C4-2B (cell line): ENCODE measurements at regions not wholly inside any gene's neighbourhood (a gene's known extent, or its start where the extent isn't known, plus 50 kb on each side); places are given as distances from the start of the nearest gene placed in this dataset.

Source experiments
- H3K27ac ChIP-seq: fragments of 450-650 bp; 2 replicates; pipeline ENCODE4 v1.5.1; 2017
- ZFX ChIP-seq: fragments of 450-650 bp; IDR thresholded peaks from 2 replicates; pipeline ENCODE4 v1.6.1; 2017
- TF ChIP-seq, protein P1 (sequence below): fragments of 450-650 bp; conservative IDR thresholded peaks from 2 replicates; pipeline ENCODE4 v1.5.1; 2017; ENCODE audit warnings: mild to moderate bottlenecking

DNA sequence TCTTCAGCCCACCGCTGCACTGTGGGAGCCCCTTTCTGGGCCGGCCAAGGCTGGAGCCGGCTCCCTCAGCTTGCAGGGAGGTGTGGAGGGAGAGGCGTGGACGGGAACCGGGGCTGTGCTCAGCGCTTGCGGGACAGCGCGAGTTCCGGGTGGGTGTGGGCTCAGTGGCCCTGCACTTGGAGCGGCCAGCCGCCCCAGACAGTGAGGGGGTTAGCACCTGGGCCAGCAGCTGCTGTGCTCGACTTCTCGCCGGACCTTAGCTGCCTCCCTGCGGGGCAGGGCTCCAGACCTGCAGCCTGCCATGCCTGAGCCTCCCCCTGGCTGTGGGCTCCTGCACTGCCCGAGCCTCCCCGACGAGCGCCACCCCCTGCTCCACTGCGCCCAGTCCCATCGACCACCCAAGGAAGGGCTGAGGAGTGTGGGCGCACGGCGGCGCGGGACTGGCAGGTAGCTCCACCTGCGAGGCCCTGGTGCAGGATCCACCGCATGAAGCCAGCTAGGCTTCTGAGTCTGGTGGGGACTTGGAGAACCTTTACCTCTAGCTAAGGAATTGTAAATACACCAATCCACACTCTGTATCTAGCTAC lies 92.9 kb upstream of the MAST4 start:
- no peak overlapping the region for H3K27ac ChIP-seq
- TF ChIP-seq, protein P1, sequence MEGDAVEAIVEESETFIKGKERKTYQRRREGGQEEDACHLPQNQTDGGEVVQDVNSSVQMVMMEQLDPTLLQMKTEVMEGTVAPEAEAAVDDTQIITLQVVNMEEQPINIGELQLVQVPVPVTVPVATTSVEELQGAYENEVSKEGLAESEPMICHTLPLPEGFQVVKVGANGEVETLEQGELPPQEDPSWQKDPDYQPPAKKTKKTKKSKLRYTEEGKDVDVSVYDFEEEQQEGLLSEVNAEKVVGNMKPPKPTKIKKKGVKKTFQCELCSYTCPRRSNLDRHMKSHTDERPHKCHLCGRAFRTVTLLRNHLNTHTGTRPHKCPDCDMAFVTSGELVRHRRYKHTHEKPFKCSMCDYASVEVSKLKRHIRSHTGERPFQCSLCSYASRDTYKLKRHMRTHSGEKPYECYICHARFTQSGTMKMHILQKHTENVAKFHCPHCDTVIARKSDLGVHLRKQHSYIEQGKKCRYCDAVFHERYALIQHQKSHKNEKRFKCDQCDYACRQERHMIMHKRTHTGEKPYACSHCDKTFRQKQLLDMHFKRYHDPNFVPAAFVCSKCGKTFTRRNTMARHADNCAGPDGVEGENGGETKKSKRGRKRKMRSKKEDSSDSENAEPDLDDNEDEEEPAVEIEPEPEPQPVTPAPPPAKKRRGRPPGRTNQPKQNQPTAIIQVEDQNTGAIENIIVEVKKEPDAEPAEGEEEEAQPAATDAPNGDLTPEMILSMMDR: no peak
- no peak for TF ChIP-seq ZFX

DNA sequence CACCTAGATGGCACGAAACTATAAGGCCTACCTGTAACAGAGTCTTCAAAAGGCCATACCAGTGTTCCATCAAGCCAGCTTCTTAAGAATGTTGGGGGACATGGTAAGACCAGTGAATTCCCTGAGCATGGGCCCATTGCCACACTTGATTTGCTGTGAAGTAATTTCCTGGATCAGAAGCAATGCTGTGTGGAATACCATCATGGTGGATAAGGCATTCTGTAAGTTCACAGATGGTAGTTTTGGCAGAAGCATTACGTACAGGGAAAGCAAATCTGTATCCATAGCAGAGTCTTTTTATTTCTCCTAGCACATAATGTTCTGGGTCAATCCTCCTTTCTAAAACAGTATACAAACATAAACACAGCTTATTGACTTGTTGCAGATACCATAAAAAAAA lies 89.1 kb upstream of the MAST4 start:
- no peak overlapping the region for H3K27ac ChIP-seq
- TF ChIP-seq ZFX: no peak
- TF ChIP-seq, protein P1: no peak

DNA sequence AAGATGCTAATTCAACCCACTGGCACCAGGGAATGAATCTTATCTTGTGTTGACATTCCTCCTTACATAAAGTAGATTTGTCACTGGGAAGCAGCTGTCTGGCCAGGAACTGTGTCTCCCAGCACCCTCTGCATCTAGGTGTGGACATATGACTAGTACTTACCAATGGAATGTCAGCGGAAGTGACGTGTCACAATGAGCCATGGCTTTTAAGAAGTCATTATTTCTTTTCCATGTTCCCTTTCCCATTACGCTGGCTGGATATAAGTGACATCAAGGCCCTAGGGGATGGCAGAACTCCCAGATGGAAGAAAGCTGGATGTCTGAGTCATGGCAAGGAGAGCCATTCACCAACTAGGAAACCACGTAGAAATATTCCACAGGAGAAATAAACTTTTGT lies 84.7 kb upstream of the MAST4 start:
- TF ChIP-seq, protein P1: no peak
- no peak for TF ChIP-seq ZFX

DNA sequence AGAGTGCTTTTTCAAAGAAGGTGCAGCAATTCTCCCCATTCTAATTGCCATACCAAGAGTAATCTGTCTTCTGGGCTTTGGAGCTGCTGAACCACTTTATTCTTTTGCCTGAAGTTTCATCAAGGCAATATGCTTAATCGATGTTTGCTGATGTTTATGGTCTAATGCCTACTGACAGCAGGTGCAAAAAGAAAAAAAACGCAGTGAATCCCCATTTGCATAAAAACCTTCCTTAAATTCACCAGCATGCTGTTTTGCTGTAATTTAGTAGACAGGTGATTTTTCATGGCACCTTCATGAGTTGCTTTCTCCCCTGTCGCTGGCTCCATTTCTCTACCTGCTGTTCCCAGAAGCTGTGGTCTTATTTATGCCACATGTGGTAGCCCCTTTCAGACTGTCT lies 83.1 kb upstream of the MAST4 start:
- TF ChIP-seq ZFX: no peak
- TF ChIP-seq, protein P1: no peak
- no peak overlapping the region for H3K27ac ChIP-seq

More for the DNA sequence above, 84.7 kb upstream of the MAST4 start:
- no peak overlapping the region for H3K27ac ChIP-seq

DNA sequence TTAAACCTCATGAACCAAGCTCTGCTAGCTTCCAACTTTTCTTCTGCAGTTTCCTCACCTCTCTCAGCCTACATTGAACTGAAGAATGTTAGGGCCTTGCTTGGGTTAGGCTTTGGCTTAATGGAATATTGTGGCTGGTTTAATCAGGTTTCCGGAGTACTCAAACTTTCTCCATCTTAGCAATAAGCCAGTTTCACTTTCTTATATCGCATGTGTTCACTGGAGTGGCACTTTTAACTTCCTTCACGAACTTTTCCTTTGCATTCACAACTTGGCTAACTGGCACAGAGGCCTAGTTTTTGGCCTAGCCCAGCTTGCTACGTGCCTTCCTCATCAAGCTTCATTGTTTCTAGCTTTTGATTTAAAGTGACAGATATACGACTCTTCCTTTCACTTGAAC lies 81.0 kb upstream of the MAST4 start:
- TF ChIP-seq, protein P1: no peak
- TF ChIP-seq ZFX: no peak
- H3K27ac ChIP-seq: no peak overlapping the region

DNA sequence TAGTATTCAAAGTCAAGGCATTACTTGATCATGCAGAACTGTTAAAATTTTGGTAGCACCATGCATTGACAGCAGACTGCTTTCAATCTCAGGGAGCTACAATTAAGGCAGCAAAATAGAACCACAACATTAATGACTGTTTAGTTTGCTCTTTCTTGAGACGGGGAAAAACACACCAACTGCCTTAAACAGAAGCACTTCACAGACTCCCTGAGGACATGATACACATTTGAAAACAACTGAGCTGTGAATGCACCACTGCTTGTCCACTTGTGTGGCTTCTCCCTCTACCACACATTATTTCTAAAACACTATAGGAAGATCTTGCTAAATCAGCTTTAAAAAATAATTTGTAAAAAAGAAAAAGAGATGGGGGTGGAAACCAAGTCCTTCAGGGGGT lies 79.6 kb upstream of the MAST4 start:
- H3K27ac ChIP-seq: no peak overlapping the region
- TF ChIP-seq, protein P1: no peak
- no peak for TF ChIP-seq ZFX

DNA sequence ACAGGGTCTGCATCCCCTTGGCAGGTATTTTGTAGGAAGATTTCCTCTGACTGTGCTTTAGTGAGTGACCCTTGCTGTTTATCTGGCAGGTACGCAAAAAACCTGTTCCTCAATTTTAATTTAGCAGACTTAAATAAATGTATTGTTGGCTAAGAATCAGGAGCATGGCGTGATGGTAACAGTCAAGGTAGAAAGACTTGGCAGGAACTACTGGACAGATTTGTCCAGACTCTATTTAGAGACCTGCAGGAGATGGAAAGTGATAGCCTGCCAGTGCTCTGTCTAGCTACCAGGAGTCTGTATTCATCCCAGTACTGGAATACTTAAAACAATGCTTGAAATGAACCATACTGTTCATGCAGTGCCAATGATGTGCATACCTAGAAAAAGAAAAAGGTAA lies 78.8 kb upstream of the MAST4 start:
- no peak overlapping the region for H3K27ac ChIP-seq

More for the DNA sequence above, 78.8 kb upstream of the MAST4 start:
- TF ChIP-seq, protein P1: no peak
- no peak for TF ChIP-seq ZFX
